Pancreas (tissue), 10 donors: ENCODE measurements at regions not wholly inside any gene's neighbourhood (a gene's known extent, or its start where the extent isn't known, plus 50 kb on each side); places are given as distances from the start of the nearest gene placed in this dataset.

Source experiments
- ATAC-seq, 4 donors: fragments of 200-7000 bp; cut with Tn5 transposase; one replicate each; pipeline versions ENCODE4 v1.8.0 to v1.9.1; 2020; ENCODE audit warnings: mild to moderate bottlenecking in 4 of 4, moderate library complexity in 4 of 4
- DNase-seq, 6 donors: peaks; one replicate each; pipeline ENCODE4 v3.0.0-alpha.2; 2020
- FAIRE-seq: peaks from 2 replicates; lab custom pipeline; 2012; peaks lifted over from hg19 to GRCh38; lab: Jason Lieb, UNC
- H3K27ac ChIP-seq, 4 donors: fragments of 200-600 bp; sonication (generic); 1 replicate in 3 of 4; 2 replicates in 1 of 4; pipeline versions ENCODE4 v1.5.0 to v1.8.0; 2020
- H3K27me3 ChIP-seq, 4 donors: fragments of 200-600 bp; one replicate each; pipeline ENCODE4 v1.8.0; 2021
- H3K36me3 ChIP-seq, 3 donors: fragments of 200-600 bp; sonication (generic) in 1 of 3; one replicate each; pipeline versions ENCODE4 v1.5.0 to v1.8.0; 2020 to 2021
- H3K4me1 ChIP-seq, 3 donors: fragments of 200-600 bp; one replicate each; pipeline ENCODE4 v1.8.0; 2021
- H3K4me3 ChIP-seq, 4 donors: fragments of 200-600 bp; sonication (generic) in 2 of 4; one replicate each; pipeline versions ENCODE4 v1.5.0 to v1.8.0; 2020 to 2021
- H3K9me3 ChIP-seq, 4 donors: fragments of 200-600 bp; one replicate each; pipeline ENCODE4 v1.8.0; 2021
- CTCF ChIP-seq, 4 donors: fragments of 200-600 bp; sonication (generic) in 3 of 4; IDR thresholded peaks; one replicate each; pipeline versions ENCODE4 v1.5.0 to v1.8.0; 2021; ENCODE audit warnings: antibody characterized with exemption in 4 of 4
- WGBS, 2 donors: extraction: QIAGEN DNeasy Blood & Tissue Kit; methylation state at CpG; one replicate each; pipeline ENCODE4 v1.1.7; 2013; 5-methylcytosine and 5-hydroxymethylcytosine counted together
- intact Hi-C, 3 donors: fragments of 100-400 bp; cut with DNase I; formaldehyde crosslinking; loops; one replicate each; pipeline versions ENCODE4 v1.11.1 to v1.14.2; 2022
- donor health status: healthy with polysubstance abuse.
- donor health status: DM: no; HTN: no; CAD: no; lungs with moderate emphysema.
- donor health status: DM: no; HTN: no; CAD: no.
- donor health status: control.
- donor health status: control.
- donor health status: Bipolar disorder and iron deficiency.
- donor health status: DM: yes; HTN: yes; CAD: no.
- donor health status: DM: no; HTN: no; CAD: no.
- donor health status: DM: no; HTN: no; CAD: no.
- donor health status: DM: yes; HTN: yes; CAD: no.

GRCh38 chr5:89922161-89922560 lies 487.4 kb downstream of the CETN3 start:
- intact Hi-C loops, result no loop called here
- 86 to 92% methylated on average over 3 of the region's 3 CpGs for WGBS, 2 donors
- Histone ChIP-seq H3K4me3 (no peak overlapping the region), H3K27ac (no peak overlapping the region), H3K9me3 (no peaks in the 10 kb centered on the region), H3K27me3 (no peaks in the 10 kb centered on the region), H3K36me3 (no peaks in the 10 kb centered on the region), H3K4me1 (peaks cover 0 to 3% (median 0%) of the 10 kb centered on the region in 3 donors)
- DNase-seq (no peak), ATAC-seq (no peak), FAIRE-seq (no peak)
- no peak for TF ChIP-seq CTCF (IDR thresholded peaks at IDR 0.05)

GRCh38 chr5:89917112-89917511 lies 492.4 kb downstream of the CETN3 start:
- no peak for TF ChIP-seq CTCF (IDR thresholded peaks at IDR 0.05)
- Histone ChIP-seq H3K27me3 (no peaks in the 10 kb centered on the region), H3K9me3 (no peaks in the 10 kb centered on the region), H3K36me3 (no peaks in the 10 kb centered on the region), H3K4me1 (peaks cover 0 to 3% (median 0%) of the 10 kb centered on the region in 3 donors), H3K27ac (no peak overlapping the region), H3K4me3 (no peak overlapping the region)
- no peak for DNase-seq
- WGBS, 2 donors, result 80 to 96% methylated on average over 1 of the region's 1 CpG
- no peak for ATAC-seq
- FAIRE-seq, result no peak
- intact Hi-C loops, result no loop called here

GRCh38 chr5:89916131-89916530 lies 493.4 kb downstream of the CETN3 start:
- FAIRE-seq (no peak), ATAC-seq (no peak), DNase-seq (no peak)
- Histone ChIP-seq H3K27me3 (no peaks in the 10 kb centered on the region), H3K9me3 (peaks cover 0 to 3% (median 0%) of the 10 kb centered on the region in 4 donors), H3K4me1 (peaks cover 0 to 3% (median 0%) of the 10 kb centered on the region in 3 donors), H3K27ac (no peak overlapping the region), H3K36me3 (no peaks in the 10 kb centered on the region), H3K4me3 (no peak overlapping the region)
- 94 to 95% methylated on average over 1 of the region's 1 CpG for WGBS, 2 donors
- intact Hi-C loops, result no loop called here
- no peak for TF ChIP-seq CTCF (IDR thresholded peaks at IDR 0.05)

- TF ChIP-seq CTCF (IDR thresholded peaks at IDR 0.05), result no peak
- ATAC-seq, result no peak
- H3K9me3 ChIP-seq, result peaks cover 0 to 3% (median 0%) of the 10 kb centered on the region in 4 donors
- DNase-seq, result no peak
- FAIRE-seq, result no peak
- intact Hi-C loops, result no loop called here
- H3K4me3 ChIP-seq, result no peak overlapping the region
- H3K4me1 ChIP-seq, result no peaks in the 10 kb centered on the region
- no peaks in the 10 kb centered on the region for H3K36me3 ChIP-seq
- H3K27ac ChIP-seq, result no peak overlapping the region
- H3K27me3 ChIP-seq, result no peaks in the 10 kb centered on the region
Measured at GRCh38 chr5:89908876-89909275, 500.7 kb downstream of the CETN3 start.

GRCh38 chr5:89904442-89904841 lies 505.1 kb downstream of the CETN3 start:
- no peaks in the 10 kb centered on the region for H3K9me3 ChIP-seq
- ATAC-seq, result no peak
- TF ChIP-seq CTCF (IDR thresholded peaks at IDR 0.05), result no peak
- H3K36me3 ChIP-seq, result no peaks in the 10 kb centered on the region
- no peak overlapping the region for H3K4me3 ChIP-seq
- H3K27me3 ChIP-seq, result no peaks in the 10 kb centered on the region
- H3K27ac ChIP-seq, result no peak overlapping the region
- no peak for FAIRE-seq
- WGBS, 2 donors, result 63 to 67% methylated on average over 2 of the region's 2 CpGs
- H3K4me1 ChIP-seq, result no peaks in the 10 kb centered on the region
- intact Hi-C loops, result no loop called here
- no peak for DNase-seq
